Adrenal gland (tissue), 9 donors: ENCODE measurements at regions not wholly inside any gene's neighbourhood (a gene's known extent, or its start where the extent isn't known, plus 50 kb on each side); places are given as distances from the start of the nearest gene placed in this dataset.
A peak's percentile ranks its signal among the peaks of the same experiment; 100 is the strongest.
"Not testable (repeated sequence)": the region's sequence is repeated elsewhere in the genome, so short reads cannot be mapped to it uniquely, and the experiment has no call there.

Experiments
- DNase-seq, 7 donors: peaks; one replicate each; pipeline ENCODE4 v3.0.0-alpha.2; 2019 to 2020
- H3K27ac ChIP-seq, 5 donors: fragments of 200-600 bp; sonication (generic) in 4 of 5; 1 replicate in 3 of 5; 2 replicates in 2 of 5; pipeline versions ENCODE4 v1.5.1 to v1.8.0; 2016 to 2020; ENCODE audit warnings: mild to moderate bottlenecking in 1 of 5
- H3K27me3 ChIP-seq: fragments of 200-600 bp; 2 replicates; pipeline ENCODE4 v1.8.0; 2021
- H3K36me3 ChIP-seq, 2 donors: fragments of 200-600 bp; replicated peaks in 1 of 2; 1 replicate in 1 of 2; 2 replicates in 1 of 2; pipeline versions ENCODE4 v1.5.1 to v1.8.0; 2018 to 2022
- H3K4me1 ChIP-seq, 2 donors: fragments of 200-600 bp; replicated peaks in 1 of 2; 1 replicate in 1 of 2; 2 replicates in 1 of 2; pipeline versions ENCODE4 v1.5.1 to v1.8.0; 2018 to 2021
- H3K4me3 ChIP-seq, 4 donors: fragments of 200-600 bp; sonication (generic) in 3 of 4; one replicate each; pipeline ENCODE4 v1.5.1; 2016 to 2018
- H3K9me3 ChIP-seq, 3 donors: fragments of 200-600 bp; sonication (generic) in 1 of 3; replicated peaks in 1 of 3; 1 replicate in 2 of 3; 2 replicates in 1 of 3; pipeline versions ENCODE4 v1.5.1 to v1.8.0; 2016 to 2021
- POLR2A ChIP-seq, 2 donors: fragments of 450-650 bp; IDR thresholded peaks; one replicate each; pipeline ENCODE4 v1.6.1; 2017; ENCODE audit warnings: antibody characterized with exemption in 2 of 2, mild to moderate bottlenecking in 2 of 2, moderate library complexity in 1 of 2
- WGBS, 4 donors: extraction: QIAGEN DNeasy Blood & Tissue Kit in 2 of 4; methylation state at CpG; one replicate each; pipeline versions ENCODE4 v1.1.5 to v1.1.7; 2013 to 2017; 5-methylcytosine and 5-hydroxymethylcytosine counted together
- intact Hi-C, 2 donors: fragments of 100-400 bp; cut with DNase I; formaldehyde crosslinking; loops; one replicate each; pipeline versions ENCODE4 v1.14.1 to v1.15.0; 2022 to 2023
- TF ChIP-seq, protein P1 (sequence below), 6 experiments: fragments of 450-650 bp in 4 of 6; fragments of 200-600 bp in 2 of 6; sonication (generic) in 1 of 6; IDR thresholded peaks; 1 replicate in 5 of 6; 2 replicates in 1 of 6; pipeline versions ENCODE4 v1.5.1 to v1.8.0; 2016 to 2021; ENCODE audit warnings: antibody characterized with exemption in 6 of 6, mild to moderate bottlenecking in 2 of 6, moderate library complexity in 1 of 6
- donor health status: healthy with polysubstance abuse.
- donor health status: Bipolar disorder and iron deficiency.
- donor health status: DM: yes; HTN: yes; CAD: no.
- donor health status: DM: no; HTN: no; CAD: no.
- donor health status: DM: no; HTN: no; CAD: no.

DNA sequence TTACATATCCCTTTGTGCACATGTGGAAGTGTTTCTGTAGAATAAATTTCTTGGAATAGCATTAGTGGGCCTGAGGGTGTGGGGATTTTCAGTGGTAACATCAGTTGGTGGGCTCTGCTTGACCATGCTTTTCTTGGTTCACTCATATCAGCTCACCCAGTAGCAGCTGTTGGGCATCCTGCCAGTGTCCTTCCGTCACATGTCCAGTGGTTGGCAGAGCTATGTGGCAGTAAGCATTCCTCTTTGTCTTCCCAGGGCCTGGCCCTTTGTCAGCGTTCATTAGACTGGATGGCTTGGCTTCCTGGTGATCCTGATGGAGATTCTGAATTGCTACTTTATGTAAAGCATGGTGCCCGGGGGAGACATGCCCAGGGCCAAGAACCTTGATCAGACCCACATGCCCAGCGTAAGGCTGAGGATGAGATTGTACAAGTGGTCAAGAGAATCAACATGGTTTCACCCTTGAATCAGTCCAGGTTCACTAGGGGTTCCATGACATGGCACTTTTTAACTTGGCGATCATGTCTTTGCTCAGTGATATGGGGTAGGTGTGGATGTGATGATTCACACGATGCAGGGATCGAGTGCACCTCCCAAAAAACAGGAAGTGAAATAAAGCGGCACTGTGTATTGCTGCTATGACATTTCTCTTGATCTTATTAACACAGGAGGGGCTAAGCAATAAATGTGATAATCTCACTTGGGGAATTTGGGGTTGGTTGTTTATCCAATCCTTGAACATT lies 72.1 kb upstream of the IGFBP7 start:
- Histone ChIP-seq H3K27ac (no peak overlapping the region), H3K4me3 (no peak overlapping the region), H3K9me3 (no peaks in the 10 kb centered on the region), H3K36me3 (no peaks in the 10 kb centered on the region), H3K27me3 (no peaks in the 10 kb centered on the region), H3K4me1 (no peaks in the 10 kb centered on the region)
- intact Hi-C loops, result no loop called here
- no peak for TF ChIP-seq POLR2A (IDR thresholded peaks at IDR 0.05)
- TF ChIP-seq, protein P1, sequence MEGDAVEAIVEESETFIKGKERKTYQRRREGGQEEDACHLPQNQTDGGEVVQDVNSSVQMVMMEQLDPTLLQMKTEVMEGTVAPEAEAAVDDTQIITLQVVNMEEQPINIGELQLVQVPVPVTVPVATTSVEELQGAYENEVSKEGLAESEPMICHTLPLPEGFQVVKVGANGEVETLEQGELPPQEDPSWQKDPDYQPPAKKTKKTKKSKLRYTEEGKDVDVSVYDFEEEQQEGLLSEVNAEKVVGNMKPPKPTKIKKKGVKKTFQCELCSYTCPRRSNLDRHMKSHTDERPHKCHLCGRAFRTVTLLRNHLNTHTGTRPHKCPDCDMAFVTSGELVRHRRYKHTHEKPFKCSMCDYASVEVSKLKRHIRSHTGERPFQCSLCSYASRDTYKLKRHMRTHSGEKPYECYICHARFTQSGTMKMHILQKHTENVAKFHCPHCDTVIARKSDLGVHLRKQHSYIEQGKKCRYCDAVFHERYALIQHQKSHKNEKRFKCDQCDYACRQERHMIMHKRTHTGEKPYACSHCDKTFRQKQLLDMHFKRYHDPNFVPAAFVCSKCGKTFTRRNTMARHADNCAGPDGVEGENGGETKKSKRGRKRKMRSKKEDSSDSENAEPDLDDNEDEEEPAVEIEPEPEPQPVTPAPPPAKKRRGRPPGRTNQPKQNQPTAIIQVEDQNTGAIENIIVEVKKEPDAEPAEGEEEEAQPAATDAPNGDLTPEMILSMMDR (IDR thresholded peaks at IDR 0.05), result no peak
- WGBS, 4 donors, result 68 to 81% (median 79%) methylated on average over 8 of the region's 8 CpGs
- DNase-seq, result peak in 5 of 7 donors; percentile 11 to 22 (median 20)

DNA sequence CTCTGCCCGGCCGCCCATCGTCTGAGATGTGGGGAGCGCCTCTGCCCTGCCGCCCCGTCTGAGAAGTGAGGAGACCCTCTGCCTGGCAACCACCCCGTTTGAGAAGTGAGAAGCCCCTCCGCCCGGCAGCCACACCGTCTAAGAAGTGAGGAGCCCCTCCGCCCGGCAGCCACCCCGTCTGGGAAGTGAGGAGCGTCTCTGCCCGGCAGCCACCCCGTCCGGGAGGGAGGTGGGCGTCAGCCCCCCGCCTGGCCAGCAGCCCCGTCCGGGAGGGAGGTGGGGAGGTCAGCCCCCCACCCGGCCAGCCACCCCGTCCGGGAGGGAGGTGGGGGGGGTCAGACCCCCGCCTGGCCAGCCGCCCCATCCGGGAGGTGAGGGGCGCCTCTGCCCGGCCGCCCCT lies 63.0 kb upstream of the IGFBP7 start:
- H3K9me3 ChIP-seq, H3K27ac ChIP-seq, H3K4me3 ChIP-seq, H3K36me3 ChIP-seq, H3K4me1 ChIP-seq, DNase-seq, H3K27me3 ChIP-seq, intact Hi-C loops: not testable (repeated sequence)
- WGBS, 4 donors, result 85 to 98% (median 95%) methylated on average over 10 to 30 of the region's 30 CpGs

DNA sequence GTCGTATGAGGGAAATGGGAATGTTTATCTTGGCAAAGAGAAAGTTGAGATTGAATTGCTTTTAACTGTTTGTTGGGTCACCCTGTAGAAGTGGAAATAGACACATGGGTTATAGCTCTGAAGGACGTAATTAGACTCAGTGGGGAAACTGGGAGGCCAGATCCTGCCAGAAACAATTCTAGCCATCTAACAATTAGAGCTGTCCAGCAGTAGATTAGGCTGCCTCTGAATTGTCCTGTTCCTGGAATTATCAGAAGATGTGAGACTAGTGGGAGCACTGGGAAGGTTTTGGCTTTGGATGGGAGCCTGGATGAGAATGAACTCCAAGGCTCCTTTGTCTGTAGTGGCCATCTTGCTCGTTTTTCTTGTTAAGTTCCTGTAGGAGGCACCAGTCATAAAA lies 61.9 kb upstream of the IGFBP7 start:
- Histone ChIP-seq H3K27me3 (no peaks in the 10 kb centered on the region), H3K9me3 (no peaks in the 10 kb centered on the region), H3K4me3 (no peak overlapping the region), H3K27ac (no peak overlapping the region), H3K4me1 (no peaks in the 10 kb centered on the region), H3K36me3 (no peaks in the 10 kb centered on the region)
- DNase-seq, result no peak
- TF ChIP-seq POLR2A (IDR thresholded peaks at IDR 0.05), result no peak
- TF ChIP-seq, protein P1 (IDR thresholded peaks at IDR 0.05), result no peak
- intact Hi-C loops, result no loop called here
- WGBS, 4 donors, result 46 to 67% (median 55%) methylated on average over 3 of the region's 3 CpGs

DNA sequence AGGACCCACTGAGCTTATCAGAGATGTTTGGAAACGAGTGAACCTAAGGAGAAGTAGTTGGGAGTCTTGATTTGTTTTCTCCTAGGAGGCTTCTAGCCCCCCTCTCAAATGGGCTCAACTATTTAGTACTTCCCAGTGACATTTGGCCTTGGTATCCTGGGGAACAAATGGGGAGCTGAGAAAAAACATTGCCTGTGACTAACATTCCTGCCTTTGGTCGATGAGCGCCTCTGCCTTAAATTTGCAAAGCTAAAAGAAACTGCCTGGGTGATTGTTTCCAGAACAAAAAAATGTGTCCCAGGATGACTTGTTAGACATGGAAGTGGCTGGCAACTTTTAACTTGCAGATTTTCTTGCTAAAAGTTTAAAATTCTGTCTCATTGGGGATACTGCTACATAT lies 58.8 kb upstream of the IGFBP7 start:
- TF ChIP-seq, protein P1 (IDR thresholded peaks at IDR 0.05), result no peak
- no peak for TF ChIP-seq POLR2A (IDR thresholded peaks at IDR 0.05)
- Histone ChIP-seq H3K9me3 (no peaks in the 10 kb centered on the region), H3K4me3 (no peak overlapping the region), H3K27ac (no peak overlapping the region), H3K36me3 (no peaks in the 10 kb centered on the region), H3K4me1 (no peaks in the 10 kb centered on the region), H3K27me3 (no peaks in the 10 kb centered on the region)
- WGBS, 4 donors, result 64 to 76% (median 68%) methylated on average over 3 of the region's 3 CpGs
- DNase-seq, result no peak
- intact Hi-C loops, result no loop called here
